ENCODE measurements at regions not wholly inside any gene's neighbourhood (a gene's known extent, or its start where the extent isn't known, plus 50 kb on each side); places are given as distances from the start of the nearest gene placed in this dataset.

GRCh38 chr6:40331545-40331944 is 255.6 kb downstream of the LRFN2 start:
- CTCF ChIA-PET = interaction anchor here (1.6 kb wide), 1 partner anchor 251 kb away, joined by 5 read pairs; no protein-coding TSS in a partner anchor
- TF ChIP-seq L3MBTL2 (conservative IDR thresholded peaks at IDR 0.05) (no peak), LEF1 (IDR thresholded peaks at IDR 0.05; ENCODE audit: borderline replicate concordance) (no peak), CTBP1 (IDR thresholded peaks at IDR 0.05; ENCODE audit: borderline replicate concordance) (no peak)
- POLR2A ChIA-PET = no interaction called here
- DNase-seq (ENCODE audit: extremely low spot score) = no peak

GRCh38 chr6:40330301-40330721 is 256.9 kb downstream of the LRFN2 start:
- ChIA-PET CTCF (no interaction called here), POLR2A (no interaction called here)
- no peak for DNase-seq (ENCODE audit: extremely low spot score)
- no peak for TF ChIP-seq ARNT (IDR thresholded peaks at IDR 0.05)
- no peak for TF ChIP-seq FOXK2 (IDR thresholded peaks at IDR 0.05)
- no peak for TF ChIP-seq ELF4 (IDR thresholded peaks at IDR 0.05)
- TF ChIP-seq CTBP1 (IDR thresholded peaks at IDR 0.05; ENCODE audit: borderline replicate concordance) = no peak
- no peak for TF ChIP-seq L3MBTL2 (conservative IDR thresholded peaks at IDR 0.05)
- no peak for TF ChIP-seq SP1 (IDR thresholded peaks at IDR 0.05)
- no peak for TF ChIP-seq FOXA1 (IDR thresholded peaks at IDR 0.05)
- TF ChIP-seq HDGF (IDR thresholded peaks at IDR 0.05; ENCODE audit: borderline replicate concordance) = no peak
- TF ChIP-seq PKNOX1 (IDR thresholded peaks at IDR 0.05) = no peak
- TF ChIP-seq SUZ12 (IDR thresholded peaks at IDR 0.05) = no peak
- TF ChIP-seq FOXM1 (IDR thresholded peaks at IDR 0.05; ENCODE audit: borderline replicate concordance) = no peak
- no peak for TF ChIP-seq TARDBP (IDR thresholded peaks at IDR 0.05)

DNA sequence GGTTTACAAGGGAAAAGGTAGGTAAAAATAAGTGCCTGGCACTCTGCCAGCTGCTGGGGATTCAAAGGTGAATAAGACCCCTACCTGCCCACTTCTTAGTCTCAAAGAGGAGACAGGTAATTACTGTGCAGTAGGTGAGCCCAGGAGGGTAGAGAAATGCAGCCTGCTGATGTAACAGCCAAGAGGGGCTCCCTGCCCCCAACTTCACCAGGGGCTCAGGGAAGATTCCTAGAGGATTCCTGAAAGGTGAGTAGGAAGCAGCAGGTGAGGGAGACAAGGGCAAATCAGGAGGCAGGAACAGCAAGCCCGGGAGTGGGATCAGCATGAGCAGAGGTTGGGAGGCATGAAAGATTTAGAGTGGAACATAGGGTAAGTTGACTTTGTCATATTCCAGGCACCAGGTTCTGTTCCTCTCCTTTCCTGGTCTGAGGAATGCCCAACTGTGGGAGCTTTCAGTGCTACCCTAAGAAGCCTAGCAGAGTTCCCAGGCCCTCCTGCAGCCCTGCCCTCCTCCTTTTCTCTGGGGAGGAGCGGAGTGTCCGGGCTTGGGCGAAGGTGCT is 258.1 kb downstream of the LRFN2 start:
- CTCF ChIA-PET = interaction anchor here (0.5 to 1.0 kb wide), 3 partner anchors 8 to 127 kb away, joined by 3 to 4 read pairs (median 3); no protein-coding TSS in a partner anchor
- TF ChIP-seq PKNOX1 (IDR thresholded peaks at IDR 0.05) (no peak), FOXA1 (IDR thresholded peaks at IDR 0.05) (no peak), FOXK2 (IDR thresholded peaks at IDR 0.05) (no peak), ELF4 (IDR thresholded peaks at IDR 0.05) (no peak), L3MBTL2 (conservative IDR thresholded peaks at IDR 0.05) (no peak), SUZ12 (IDR thresholded peaks at IDR 0.05) (no peak), SP1 (IDR thresholded peaks at IDR 0.05) (no peak), CTBP1 (IDR thresholded peaks at IDR 0.05; ENCODE audit: borderline replicate concordance) (no peak), BHLHE40 (IDR thresholded peaks at IDR 0.05; ENCODE audit: borderline replicate concordance) (no peak), HDGF (IDR thresholded peaks at IDR 0.05; ENCODE audit: borderline replicate concordance) (no peak)
- DNase-seq (ENCODE audit: extremely low spot score) = no peak
- POLR2A ChIA-PET = no interaction called here

- no peak for TF ChIP-seq FOXA1 (IDR thresholded peaks at IDR 0.05)
- TF ChIP-seq HDGF (IDR thresholded peaks at IDR 0.05; ENCODE audit: borderline replicate concordance) = no peak
- TF ChIP-seq BHLHE40 (IDR thresholded peaks at IDR 0.05; ENCODE audit: borderline replicate concordance) = no peak
- no peak for TF ChIP-seq NFRKB (IDR thresholded peaks at IDR 0.05)
- TF ChIP-seq CTBP1 (IDR thresholded peaks at IDR 0.05; ENCODE audit: borderline replicate concordance) = 0 out of 2 replicates have a peak, but pooled peaks have one; percentile 29
- POLR2A ChIA-PET = no interaction called here
- CTCF ChIA-PET = interaction anchor here (0.5 to 1.0 kb wide), 4 partner anchors 9 to 126 kb away, joined by 3 to 4 read pairs (median 3); no protein-coding TSS in a partner anchor
- peak; percentile 47 for DNase-seq (ENCODE audit: extremely low spot score)
Observed at GRCh38 chr6:40328386-40328985, 258.7 kb downstream of the LRFN2 start.

DNA sequence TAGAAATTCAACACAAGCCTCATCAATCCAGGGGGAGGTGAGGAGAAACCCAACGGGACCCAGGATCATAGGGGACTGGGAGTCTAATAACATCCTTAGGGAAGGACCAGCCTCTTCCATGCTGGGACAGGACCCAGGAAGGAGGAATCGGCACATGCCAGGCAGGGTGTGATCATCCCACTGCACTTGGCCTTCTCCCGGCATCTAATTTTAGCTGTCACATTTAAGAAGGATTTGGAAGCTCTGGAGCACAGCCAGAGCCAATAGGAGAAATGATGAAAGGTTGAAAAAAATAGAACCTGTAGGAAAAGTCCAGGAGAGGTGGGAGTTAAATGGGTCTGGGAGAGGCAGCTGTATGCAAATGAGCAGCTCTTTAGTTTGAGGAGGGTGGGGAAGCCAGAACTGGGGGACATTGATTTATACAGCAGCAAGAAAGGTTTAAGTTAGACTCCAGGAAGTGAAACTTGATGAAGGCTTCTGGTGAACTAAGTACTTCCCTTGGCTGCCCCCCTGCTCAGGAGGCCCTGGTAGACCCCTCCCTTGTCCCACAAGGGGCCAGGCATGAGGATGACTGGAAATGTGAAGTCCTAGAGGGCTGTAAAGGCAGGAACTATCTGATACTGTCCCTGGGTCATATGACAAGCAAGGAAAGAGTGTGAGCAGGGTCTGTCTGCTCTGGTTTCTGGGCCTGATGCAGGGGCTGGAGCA is 260.3 kb downstream of the LRFN2 start:
- DNase-seq (ENCODE audit: extremely low spot score) = no peak
- ChIA-PET POLR2A (no interaction called here), CTCF (interaction anchor here (0.8 to 1.0 kb wide), 2 partner anchors 15 to 16 kb away, joined by 3 read pairs; no protein-coding TSS in a partner anchor)
- TF ChIP-seq ZNF384 (IDR thresholded peaks at IDR 0.05) (no peak), LEF1 (IDR thresholded peaks at IDR 0.05; ENCODE audit: borderline replicate concordance) (no peak), HDGF (IDR thresholded peaks at IDR 0.05; ENCODE audit: borderline replicate concordance) (no peak), NFRKB (IDR thresholded peaks at IDR 0.05) (no peak), FOXA1 (IDR thresholded peaks at IDR 0.05) (no peak), ELF4 (IDR thresholded peaks at IDR 0.05) (no peak), PKNOX1 (IDR thresholded peaks at IDR 0.05) (no peak), CTBP1 (IDR thresholded peaks at IDR 0.05; ENCODE audit: borderline replicate concordance) (no peak), FOXK2 (IDR thresholded peaks at IDR 0.05) (no peak)

DNA sequence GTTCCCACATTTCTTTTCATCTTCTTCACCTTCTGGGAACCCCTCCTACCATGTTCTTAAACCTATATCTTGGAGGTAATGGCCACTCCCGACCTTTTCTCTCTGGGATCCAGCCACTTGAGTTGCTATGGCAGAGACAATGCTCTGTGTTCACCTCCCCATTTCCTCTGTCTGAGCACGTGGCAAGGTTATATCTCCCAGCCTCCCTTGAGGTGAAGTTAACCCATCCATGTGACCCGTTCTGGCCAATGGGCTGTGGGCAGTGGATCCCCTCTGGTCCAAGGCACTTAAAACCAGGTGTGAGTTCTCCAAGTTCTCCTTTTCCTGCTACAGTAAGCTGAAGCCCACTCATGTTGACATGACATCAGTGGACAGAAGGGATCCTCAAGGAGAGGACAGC is 261.4 kb downstream of the LRFN2 start:
- ChIA-PET CTCF (no interaction called here), POLR2A (no interaction called here)
- no peak for TF ChIP-seq FOXK2 (IDR thresholded peaks at IDR 0.05)
- TF ChIP-seq FOXA1 (IDR thresholded peaks at IDR 0.05) = no peak
- no peak for TF ChIP-seq SUZ12 (IDR thresholded peaks at IDR 0.05)
- no peak for TF ChIP-seq ELF4 (IDR thresholded peaks at IDR 0.05)
- no peak for TF ChIP-seq SP1 (IDR thresholded peaks at IDR 0.05)
- no peak for TF ChIP-seq TARDBP (IDR thresholded peaks at IDR 0.05)
- 0 out of 2 replicates have a peak, but pooled peaks have one; percentile 16 for TF ChIP-seq L3MBTL2 (conservative IDR thresholded peaks at IDR 0.05)
- no peak for DNase-seq (ENCODE audit: extremely low spot score)
